Astrocyte of the spinal cord (primary cell): ENCODE measurements at regions not wholly inside any gene's neighbourhood (a gene's known extent, or its start where the extent isn't known, plus 50 kb on each side); places are given as distances from the start of the nearest gene placed in this dataset.

Source experiments
- DNase-seq: peaks from one replicate; pipeline ENCODE4 v3.0.0; 2011; ENCODE audit warnings: low read depth, low spot score
- H3K4me3 ChIP-seq: 2 replicates; pipeline ENCODE4 v1.5.1; 2011; ENCODE audit warnings: low read depth, mild to moderate bottlenecking, low read length, moderate library complexity
- CTCF ChIP-seq: IDR thresholded peaks from 2 replicates; pipeline ENCODE4 v1.5.1; 2012; ENCODE audit warnings: low read depth, mild to moderate bottlenecking, low read length, inconsistent platforms
- in situ Hi-C: cut with HindIII; loops from 2 replicates; pipeline ENCODE4 v1.10.0; 2017; ENCODE audit warnings: low sequenced_read_pairs

GRCh38 chr3:17945799-17946399, 203.5 kb upstream of the TBC1D5 start:
- no peak overlapping the region for H3K4me3 ChIP-seq
- no peak for DNase-seq
- TF ChIP-seq CTCF = no peak
- in situ Hi-C loops = no loop called here

- DNase-seq = no peak
- no peak overlapping the region for H3K4me3 ChIP-seq
- in situ Hi-C loops = no loop called here
- TF ChIP-seq CTCF = no peak
These were observed 202.8 kb upstream of the TBC1D5 start for GRCh38 chr3:17945018-17945798.

GRCh38 chr3:17942856-17943255, 200.4 kb upstream of the TBC1D5 start:
- H3K4me3 ChIP-seq = no peak overlapping the region
- no peak for TF ChIP-seq CTCF
- peak; percentile 6 for DNase-seq
- in situ Hi-C loops = no loop called here

- in situ Hi-C loops = no loop called here
- no peak for TF ChIP-seq CTCF
- no peak for DNase-seq
- H3K4me3 ChIP-seq = no peak overlapping the region
These were observed 199.3 kb upstream of the TBC1D5 start for GRCh38 chr3:17941766-17942165.

GRCh38 chr3:17941152-17941551, 198.7 kb upstream of the TBC1D5 start:
- no peak overlapping the region for H3K4me3 ChIP-seq
- in situ Hi-C loops = no loop called here
- no peak for DNase-seq
- no peak for TF ChIP-seq CTCF

- no peak overlapping the region for H3K4me3 ChIP-seq
- in situ Hi-C loops = no loop called here
- DNase-seq = no peak
- no peak for TF ChIP-seq CTCF
These were observed 196.7 kb upstream of the TBC1D5 start for GRCh38 chr3:17939157-17939556.
